DMS79 (cell line): ENCODE measurements at regions not wholly inside any gene's neighbourhood (a gene's known extent, or its start where the extent isn't known, plus 50 kb on each side); places are given as distances from the start of the nearest gene placed in this dataset.

Experiments used
- DNase-seq: peaks from one replicate; lab custom pipeline; 2025; lab: John Stamatoyannopoulos, UW

DNA sequence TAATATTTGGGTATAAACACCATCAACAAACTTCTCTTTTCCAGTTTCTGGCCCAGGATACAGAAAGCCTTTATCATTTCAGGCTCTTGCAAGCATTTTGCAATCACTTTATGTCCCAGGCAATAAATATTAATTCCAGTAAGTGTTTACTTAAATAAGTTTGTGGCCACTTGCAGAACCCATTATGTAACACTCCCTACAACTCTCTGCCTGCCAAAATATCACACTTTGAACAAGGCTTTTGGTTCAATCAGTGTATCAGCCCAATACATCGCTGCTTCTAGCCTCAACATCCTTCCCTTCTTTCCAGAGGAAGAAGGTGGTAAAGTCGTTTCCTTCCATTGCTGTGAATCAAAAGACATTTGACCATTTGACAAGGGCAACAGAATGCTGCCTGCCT lies 203.0 kb upstream of the USP25 start:
- DNase-seq, result no peak

GRCh38 chr21:15528346-15528745 lies 201.4 kb upstream of the USP25 start:
- no peak for DNase-seq

DNA sequence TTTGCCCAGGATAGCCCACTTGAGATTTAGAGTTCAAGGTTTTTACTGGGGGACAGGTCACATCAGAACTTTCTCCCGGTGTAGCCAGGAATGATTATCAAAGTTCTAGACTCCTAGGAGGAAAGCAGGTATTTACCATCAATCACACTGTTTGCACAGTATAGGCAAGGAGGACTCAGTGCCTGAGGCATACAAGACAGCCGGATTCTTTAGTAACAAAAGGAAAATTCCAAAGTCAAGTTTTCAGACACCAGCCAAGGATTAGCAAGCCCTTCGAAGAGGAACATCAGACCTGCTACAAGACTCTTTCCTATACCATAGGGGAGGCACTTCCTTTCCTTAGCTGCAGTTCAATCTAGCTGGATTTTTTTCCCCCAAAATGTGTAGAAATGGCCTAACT lies 197.8 kb upstream of the USP25 start:
- DNase-seq, result no peak

DNA sequence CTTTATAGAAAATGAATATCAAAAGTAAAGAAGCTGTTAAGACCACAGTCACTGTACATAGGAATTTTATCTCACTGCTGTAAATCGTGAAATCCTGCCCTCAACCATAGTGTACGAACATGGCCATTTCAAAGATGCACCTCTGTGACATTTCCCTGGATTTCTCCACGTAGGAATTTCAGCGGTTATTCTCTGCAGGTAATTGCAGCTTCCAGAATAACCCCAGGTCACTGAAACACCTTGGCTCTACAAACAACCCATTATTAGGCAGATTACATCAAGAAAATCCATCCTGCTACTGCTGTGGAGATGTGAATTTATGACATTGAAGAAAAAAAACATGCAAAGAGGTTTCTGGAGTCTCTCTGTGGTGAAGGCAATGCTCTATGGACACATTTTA lies 196.2 kb upstream of the USP25 start:
- no peak for DNase-seq

DNA sequence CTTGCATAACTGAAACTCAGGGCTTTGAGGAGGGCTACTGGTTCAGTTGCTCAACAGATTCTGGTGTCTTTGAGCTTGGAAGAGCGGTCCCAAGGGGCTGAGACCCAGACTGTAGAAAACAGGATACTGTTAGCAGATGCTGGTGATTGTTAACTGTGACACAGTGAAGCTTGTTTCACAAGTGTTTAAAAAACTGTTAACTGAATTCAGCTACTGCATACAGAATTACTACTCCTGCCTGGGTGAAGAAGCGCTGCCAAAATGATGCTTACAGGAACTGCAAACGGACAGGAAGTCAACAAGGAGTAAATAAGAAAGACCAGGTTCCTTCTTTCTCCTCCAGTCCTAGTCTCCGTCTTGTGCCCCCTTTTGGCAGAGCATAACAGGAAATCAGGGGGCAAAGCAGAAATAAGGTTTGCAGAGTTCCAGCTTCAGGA lies 195.3 kb upstream of the USP25 start:
- no peak for DNase-seq

- no peak for DNase-seq
Observed at GRCh38 chr21:15539376-15539775, 190.4 kb upstream of the USP25 start.

GRCh38 chr21:15543473-15543872 lies 186.3 kb upstream of the USP25 start:
- DNase-seq, result no peak

DNA sequence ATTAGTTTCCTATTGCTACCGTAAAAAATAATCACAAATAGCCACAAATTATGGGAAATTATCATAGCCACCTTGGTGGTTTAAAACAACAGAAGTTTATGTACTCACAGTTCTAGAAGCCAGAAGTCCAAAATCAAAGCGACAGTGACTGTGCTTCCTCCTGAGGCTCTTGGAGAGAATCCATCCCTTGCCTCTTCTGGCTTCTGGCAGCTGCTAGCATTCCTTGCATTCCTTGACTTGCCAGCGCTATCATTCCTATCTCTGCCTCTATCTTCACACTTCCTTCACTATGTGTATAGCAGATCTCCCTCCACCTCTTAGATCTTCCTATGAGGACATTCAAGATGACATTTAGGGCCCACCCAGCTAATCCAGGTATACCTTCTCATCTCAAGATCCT lies 180.1 kb upstream of the USP25 start:
- no peak for DNase-seq

DNA sequence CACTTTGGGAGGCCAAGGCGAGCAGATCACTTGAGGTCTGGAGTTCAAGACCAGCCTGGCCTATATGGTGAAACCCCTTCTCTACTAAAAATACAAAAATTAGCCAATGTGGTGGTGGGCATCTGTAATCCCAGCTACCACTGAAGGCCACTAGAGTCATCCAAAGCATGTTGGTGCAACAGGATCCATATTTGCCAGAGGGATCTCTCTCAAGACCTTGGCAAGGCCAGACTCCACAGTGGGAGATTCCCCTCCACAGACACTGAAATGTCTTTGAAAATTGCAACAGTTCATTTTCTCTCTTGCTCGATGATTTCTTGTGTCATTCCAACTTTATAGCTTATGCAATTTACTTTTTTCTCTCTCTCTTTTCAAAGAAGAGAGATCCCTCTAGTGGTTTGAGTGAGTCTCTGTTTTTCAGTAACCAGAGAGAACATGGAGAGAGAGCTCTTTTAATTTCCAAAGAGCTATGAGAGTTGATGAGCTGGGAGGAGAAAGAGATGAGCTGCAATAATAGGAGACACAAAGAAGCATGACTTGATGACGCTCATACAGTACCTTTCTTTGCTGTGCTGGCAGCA lies 176.8 kb upstream of the USP25 start:
- DNase-seq, result no peak

DNA sequence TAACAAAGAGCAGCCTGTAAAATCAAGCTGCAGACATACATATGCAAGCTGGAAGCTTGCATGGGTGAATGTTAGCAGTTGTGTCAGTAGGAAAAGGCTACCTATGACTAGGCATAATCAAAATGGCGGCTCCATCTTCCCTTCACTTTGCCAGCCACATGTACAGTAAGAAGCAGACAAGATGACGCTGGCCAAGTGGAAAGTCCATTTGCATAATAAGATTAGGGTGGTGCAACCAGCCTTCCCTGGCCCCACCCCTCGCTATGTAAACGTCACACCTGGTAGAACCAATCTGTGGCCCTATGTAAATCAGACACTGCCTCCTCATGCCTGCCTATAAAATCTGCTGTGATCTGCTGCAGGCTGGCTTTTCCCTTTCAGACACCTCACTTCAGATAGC lies 171.9 kb upstream of the USP25 start:
- no peak for DNase-seq

DNA sequence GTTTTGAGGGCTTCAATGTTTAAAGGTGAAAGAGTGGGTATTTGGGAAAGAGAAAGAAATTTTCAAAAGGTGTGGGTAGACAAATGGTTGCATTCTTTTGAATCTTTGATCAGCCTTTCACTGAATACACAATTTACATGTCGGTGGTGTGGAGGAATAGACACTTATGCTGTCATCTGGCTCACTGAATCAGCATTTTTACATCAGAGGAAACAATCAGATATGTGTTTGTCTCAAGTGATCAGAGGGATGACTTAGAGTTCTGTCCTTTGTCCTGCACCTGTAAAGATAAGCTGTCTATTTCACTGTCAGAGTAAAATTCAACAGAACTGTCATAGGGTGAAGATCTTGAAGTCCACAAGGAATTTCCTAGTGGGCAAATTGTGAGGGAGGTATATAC lies 170.9 kb upstream of the USP25 start:
- DNase-seq, result no peak

- no peak for DNase-seq
Observed at GRCh38 chr21:15559660-15560059, 170.1 kb upstream of the USP25 start.

- DNase-seq, result no peak
Observed at GRCh38 chr21:15560383-15561056, 169.3 kb upstream of the USP25 start.

- DNase-seq, result no peak
Observed at GRCh38 chr21:15562748-15563147, 167.0 kb upstream of the USP25 start.

DNA sequence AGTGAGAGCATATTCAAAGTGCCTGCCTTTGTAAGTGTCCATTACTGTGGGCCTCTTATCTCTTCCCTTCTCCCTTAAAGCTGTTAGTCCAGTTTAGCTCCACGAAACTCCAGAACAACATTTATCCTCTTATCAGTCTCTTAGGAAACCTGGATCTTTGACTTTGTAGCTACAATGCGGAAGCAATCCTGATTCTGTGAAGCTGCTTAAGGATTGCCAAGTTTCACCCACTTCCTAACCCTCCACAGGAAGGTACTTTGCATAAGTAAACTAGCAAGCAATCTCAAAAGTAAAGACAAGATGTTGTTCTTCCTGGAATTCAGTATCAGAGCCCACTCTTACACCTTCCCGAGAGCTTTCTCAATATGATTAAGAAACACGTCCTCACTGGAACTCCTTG lies 164.9 kb upstream of the USP25 start:
- DNase-seq, result no peak

DNA sequence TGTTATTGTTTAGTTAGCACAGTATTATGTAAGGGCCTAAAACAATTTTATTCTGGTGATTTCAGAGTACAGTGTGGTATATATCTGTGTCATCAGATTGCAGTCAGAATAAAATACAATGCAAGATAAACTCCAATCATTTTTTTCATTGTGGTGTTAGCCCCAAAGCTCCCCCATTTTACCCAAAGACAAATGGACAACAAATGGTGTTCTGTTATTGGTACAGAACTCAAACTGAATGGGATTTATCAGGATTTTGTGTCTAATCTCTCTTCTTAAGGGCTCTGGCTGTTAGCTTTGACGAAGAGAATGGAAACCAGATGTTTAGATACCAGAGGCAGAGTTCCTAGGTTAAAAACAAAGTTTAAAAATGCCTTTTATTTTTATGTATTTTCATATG lies 163.1 kb upstream of the USP25 start:
- no peak for DNase-seq

GRCh38 chr21:15567191-15567590 lies 162.6 kb upstream of the USP25 start:
- no peak for DNase-seq

DNA sequence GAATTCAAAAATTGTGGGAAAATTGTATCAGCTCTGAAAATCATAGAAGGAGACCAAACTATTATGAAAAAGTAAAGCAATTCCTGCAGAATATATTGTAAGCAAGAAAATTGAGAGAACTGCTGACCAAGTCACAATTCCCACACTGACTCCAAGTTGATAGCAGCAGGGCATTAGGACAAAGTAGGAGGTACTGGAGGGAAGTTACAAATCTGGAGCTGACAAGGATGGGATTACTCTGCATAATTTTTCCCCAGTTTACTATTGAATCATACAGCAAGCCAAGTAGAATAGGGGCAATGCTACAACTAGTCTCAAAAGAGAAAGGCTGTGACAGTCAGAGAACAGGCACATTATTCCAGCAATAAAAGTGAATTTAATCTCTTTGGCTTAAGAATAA lies 161.3 kb upstream of the USP25 start:
- no peak for DNase-seq

DNA sequence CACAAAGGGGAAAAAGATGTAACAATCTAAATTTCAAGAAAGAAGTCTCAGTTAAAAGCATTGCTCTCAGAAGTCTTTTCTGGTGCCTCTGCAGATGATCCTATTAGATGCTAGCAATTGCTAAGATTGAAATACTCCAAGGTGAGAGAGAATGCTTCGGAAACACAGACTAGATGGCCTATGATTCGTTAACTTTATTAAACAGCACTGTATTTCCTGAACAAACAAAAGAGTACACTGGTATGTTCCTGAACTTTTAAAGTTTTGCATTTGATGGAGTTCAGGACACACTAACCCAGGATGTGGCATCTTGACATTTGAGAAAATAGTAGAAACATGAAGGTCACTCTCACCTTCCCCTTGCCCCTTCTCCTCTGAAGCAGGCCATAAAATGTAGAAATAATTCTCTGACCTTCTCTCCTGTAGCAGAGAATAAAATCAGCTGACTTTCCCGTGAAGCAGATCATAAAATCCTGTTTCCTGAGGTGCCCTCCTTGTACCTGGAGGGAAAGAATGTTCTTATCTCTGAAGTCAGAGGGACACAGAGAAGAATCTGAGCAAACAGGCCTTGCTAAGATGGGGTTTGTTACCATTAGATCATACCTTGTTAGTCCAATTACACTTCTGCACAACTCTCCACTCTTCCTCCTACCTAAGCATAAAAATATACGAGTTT lies 142.9 kb upstream of the USP25 start:
- no peak for DNase-seq

DNA sequence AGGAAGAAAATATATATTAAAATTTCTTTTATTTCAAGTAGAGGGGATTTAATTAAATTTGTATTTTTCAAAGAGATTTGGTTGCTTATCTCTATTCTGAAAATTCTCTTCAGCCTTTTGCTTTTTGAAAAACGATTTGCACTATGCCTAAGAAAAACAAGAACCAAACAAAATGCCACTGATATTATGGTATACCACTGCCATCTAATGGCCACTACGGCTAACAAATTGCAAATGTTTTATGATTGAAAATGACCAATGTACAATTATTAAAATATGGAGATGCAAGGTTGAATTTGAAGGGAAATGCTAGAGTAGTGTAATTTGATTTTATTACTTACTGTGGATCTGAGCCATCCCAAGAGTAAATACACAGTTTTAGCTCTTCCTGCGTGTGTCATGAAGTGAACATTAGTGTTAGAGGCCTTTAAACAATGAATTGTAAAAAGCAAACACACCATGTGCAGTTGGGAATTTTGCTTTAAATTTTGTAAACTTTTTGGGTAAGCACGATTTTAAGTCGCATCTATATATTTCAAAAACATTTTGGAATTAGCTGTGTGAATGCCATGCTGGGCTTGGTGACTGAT lies 137.4 kb upstream of the USP25 start:
- no peak for DNase-seq

DNA sequence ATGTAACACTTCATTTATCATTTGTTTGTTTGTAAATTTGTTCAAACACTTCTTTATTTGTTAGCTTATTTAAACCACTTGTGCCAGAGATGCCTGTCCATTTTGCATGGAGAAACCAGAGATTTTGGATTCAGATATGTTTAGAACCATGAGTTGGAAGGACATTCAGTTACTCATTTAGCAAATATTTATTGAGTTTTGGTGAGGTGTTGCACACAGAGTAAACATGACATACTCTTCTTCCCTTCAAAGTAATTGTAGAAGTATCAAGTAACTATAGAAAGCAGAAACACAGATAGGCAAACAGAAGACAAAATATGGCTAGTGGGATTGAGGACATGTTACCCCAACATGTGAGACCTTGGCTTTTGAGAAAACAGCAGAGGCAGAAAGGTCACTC lies 136.8 kb upstream of the USP25 start:
- no peak for DNase-seq

DNA sequence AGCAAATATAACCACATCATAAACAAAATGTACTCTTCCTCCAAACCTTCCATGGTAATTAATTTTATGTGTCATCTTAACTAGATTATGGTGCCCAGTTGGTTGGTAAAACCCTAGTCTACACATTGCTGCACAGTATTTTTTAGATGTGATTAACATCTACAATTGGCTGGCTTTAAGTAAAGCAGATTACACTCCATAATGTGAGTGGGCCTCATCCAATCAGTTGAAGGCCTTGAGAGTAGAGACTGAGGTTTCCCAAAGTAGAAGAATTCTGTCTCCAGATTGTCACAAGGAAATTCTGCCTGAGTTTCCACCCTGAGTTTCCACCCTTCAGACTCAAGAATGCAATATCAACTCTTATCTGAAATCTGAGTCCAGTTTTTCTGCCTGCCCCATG lies 128.4 kb upstream of the USP25 start:
- no peak for DNase-seq

GRCh38 chr21:15604413-15604812 lies 125.4 kb upstream of the USP25 start:
- no peak for DNase-seq
